K562 (cell line): ENCODE measurements at regions not wholly inside any gene's neighbourhood (a gene's known extent, or its start where the extent isn't known, plus 50 kb on each side); places are given as distances from the start of the nearest gene placed in this dataset.

ENCODE experiments used
- ATAC-seq: fragments of 200-7000 bp; cut with Tn5 transposase; 3 replicates; pipeline ENCODE4 v1.9.1; 2020; ENCODE audit warnings: moderate library complexity
- BruUV-seq: library from RNA; stranded (reverse); fragments of 400-500 nt; replicated peaks from 2 replicates; lab custom pipeline; 2021; lab: Mats Ljungman, UMichigan
- CTCF ChIA-PET: fragments of 300-600 bp; formaldehyde crosslinking; extraction: SDS; loops from one replicate; lab custom pipeline; 2021; ENCODE audit warnings: low intra/inter-chr PET ratio; lab: Yijun Ruan, JAX
- POLR2A ChIA-PET: fragments of 300-600, 350-650 bp; sonication (Branson Sonifier 250); formaldehyde crosslinking; extraction: SDS; loops from one replicate; lab custom pipeline; 2021; ENCODE audit warnings: antibody characterized with exemption, inconsistent platforms; lab: Yijun Ruan, JAX
- DNase-seq, 4 experiments: peaks; one replicate each; pipeline versions ENCODE4 v3.0.0 to v3.0.0-alpha.2; 2011 to 2018; ENCODE audit warnings: low spot score in 3 of 4, mixed read lengths in 3 of 4; ENCODE audit errors: extremely low read depth in 1 of 4
- FAIRE-seq: peaks from 2 replicates; lab custom pipeline; 2011; peaks lifted over from hg19 to GRCh38; lab: Jason Lieb, UNC
- H2AFZ ChIP-seq: 2 replicates; pipeline ENCODE4 v1.6.0; 2011; ENCODE audit warnings: low read depth, low read length, control low read depth, inconsistent platforms
- H3K27ac ChIP-seq: fragments of 200-600 bp; 3 replicates; pipeline ENCODE4 v1.8.0; 2011; ENCODE audit warnings: low read depth, mild to moderate bottlenecking, control low read depth, inconsistent platforms, low read length, moderate library complexity, mixed read lengths; ENCODE audit errors: extremely low read depth
- H3K27me3 ChIP-seq, 2 experiments: fragments of 300-600 bp in 1 of 2; 2 replicates in 1 of 2; 3 replicates in 1 of 2; pipeline versions ENCODE4 v1.6.0 to v1.8.0; 2011; ENCODE audit warnings: inconsistent platforms in 2 of 2, low read length in 2 of 2, mild to moderate bottlenecking in 1 of 2, mixed read lengths in 1 of 2, moderate library complexity in 1 of 2; ENCODE audit not compliant: control insufficient read depth in 2 of 2, insufficient read depth in 2 of 2
- H3K36me3 ChIP-seq: fragments of 300-600 bp; 3 replicates; pipeline ENCODE4 v1.8.0; 2011; ENCODE audit warnings: mild to moderate bottlenecking, low read length, inconsistent platforms; ENCODE audit not compliant: control insufficient read depth, insufficient read depth
- H3K4me1 ChIP-seq, 2 experiments: fragments of 200-600 bp in 1 of 2; replicated peaks in 1 of 2; 2 replicates in 1 of 2; 3 replicates in 1 of 2; pipeline versions ENCODE4 v1.5.1 to v1.8.0; 2011; ENCODE audit warnings: inconsistent platforms in 2 of 2, low read length in 2 of 2, mild to moderate bottlenecking in 1 of 2, mixed read lengths in 1 of 2, moderate library complexity in 1 of 2; ENCODE audit not compliant: control insufficient read depth in 2 of 2, insufficient read depth in 2 of 2
- H3K4me2 ChIP-seq: 2 replicates; pipeline ENCODE4 v1.6.1; 2011; ENCODE audit warnings: low read length, control low read depth, inconsistent platforms, mixed read lengths; ENCODE audit not compliant: insufficient read depth
- H3K4me3 ChIP-seq: fragments of 200-600 bp; sonication (generic), shearing (Covaris generic); 2 replicates; pipeline ENCODE4 v1.5.1; 2016; ENCODE audit warnings: control low read depth, inconsistent platforms
- H3K79me2 ChIP-seq: fragments of 200-600 bp; 3 replicates; pipeline ENCODE4 v1.8.0; 2011; ENCODE audit warnings: low read length, inconsistent platforms; ENCODE audit not compliant: control insufficient read depth, insufficient read depth
- H3K9ac ChIP-seq, 2 experiments: 2 replicates each; pipeline versions ENCODE4 v1.6.0 to v1.6.1; 2011; ENCODE audit warnings: low read depth in 2 of 2, low read length in 2 of 2, control low read depth in 1 of 2, inconsistent platforms in 1 of 2, mild to moderate bottlenecking in 1 of 2, mixed read lengths in 1 of 2; ENCODE audit not compliant: insufficient read depth in 1 of 2
- H3K9me1 ChIP-seq: one replicate; pipeline ENCODE4 v1.6.0; 2011; ENCODE audit warnings: inconsistent platforms, mild to moderate bottlenecking, low read length, moderate library complexity; ENCODE audit not compliant: control insufficient read depth, insufficient read depth
- H3K9me3 ChIP-seq: replicated peaks from 2 replicates; pipeline ENCODE4 v1.5.1; 2011; ENCODE audit warnings: low read depth, low read length, inconsistent platforms; ENCODE audit not compliant: control insufficient read depth, insufficient read depth
- H4K20me1 ChIP-seq: replicated peaks from 2 replicates; pipeline ENCODE4 v1.6.1; 2011; ENCODE audit warnings: low read length, inconsistent platforms, mixed read lengths; ENCODE audit not compliant: control insufficient read depth, insufficient read depth
- DIDO1 ChIP-seq: fragments of 450-650 bp; IDR thresholded peaks from 2 replicates; pipeline ENCODE4 v1.6.1; 2016; ENCODE audit warnings: low read depth, missing biosample characterization, missing genetic modification characterization
- DNMT1 ChIP-seq: fragments of 450-650 bp; IDR thresholded peaks from 2 replicates; pipeline ENCODE4 v1.6.1; 2016; ENCODE audit warnings: antibody characterized with exemption, mild to moderate bottlenecking
- DPF2 ChIP-seq: fragments of 450-650 bp; IDR thresholded peaks from 2 replicates; pipeline ENCODE4 v1.6.1; 2016
- GABPA ChIP-seq: fragments of 200-800 bp; sonication (Bioruptor generic); conservative IDR thresholded peaks from 2 replicates; pipeline ENCODE4 v1.6.1; 2016; ENCODE audit warnings: low read depth, missing genetic modification characterization, missing compliant biosample characterization
- HNRNPK ChIP-seq: fragments of 200-400 bp; formaldehyde crosslinking; IDR thresholded peaks from one replicate; pipeline ENCODE4 v1.6.1; 2018; ENCODE audit warnings: mild to moderate bottlenecking, low read depth, low read length; ENCODE audit not compliant: poor library complexity, severe bottlenecking
- MYC ChIP-seq, 2 experiments: fragments of 250-450 bp in 1 of 2; sonication (Bioruptor Pico) in 1 of 2; IDR thresholded peaks; 2 replicates each; pipeline versions ENCODE4 v1.5.1 to v1.6.1; 2012 to 2021; ENCODE audit warnings: low read depth in 2 of 2, borderline replicate concordance in 1 of 2, improper control_type of control experiment in 1 of 2, low read length in 1 of 2, mild to moderate bottlenecking in 1 of 2, moderate library complexity in 1 of 2
- NFE2L1 ChIP-seq: fragments of 450-650 bp; IDR thresholded peaks from 2 replicates; pipeline ENCODE4 v1.6.1; 2016; ENCODE audit warnings: missing genetic modification characterization, low read depth, mild to moderate bottlenecking, missing compliant biosample characterization, moderate library complexity, borderline replicate concordance
- SMAD1 ChIP-seq: fragments of 150-350 bp; IDR thresholded peaks from 2 replicates; pipeline ENCODE4 v1.6.1; 2014; ENCODE audit warnings: low read length, low read depth; ENCODE audit not compliant: partially characterized antibody
- ZNF586 ChIP-seq: fragments of 450-650 bp; formaldehyde crosslinking; conservative IDR thresholded peaks from 2 replicates; pipeline ENCODE4 v1.4.0; 2020; ENCODE audit warnings: mild to moderate bottlenecking, moderate library complexity
- WGBS: fragments of 100-300 bp; shearing (Covaris generic); methylation state at CpG from one replicate; pipeline ENCODE4 v1.1.6; 2016; ENCODE audit warnings: low coverage, mixed read lengths; ENCODE audit not compliant: insufficient coverage; ENCODE audit errors: missing lambda C conversion rate; 5-methylcytosine and 5-hydroxymethylcytosine counted together
- in situ Hi-C: fragments of 300-500 bp; cut with MboI; formaldehyde crosslinking; loops from 4 replicates; pipeline ENCODE4 v1.15.0; 2018; ENCODE audit warnings: inconsistent platforms, mixed read lengths
- intact Hi-C: fragments of 100-400 bp; cut with micrococcal nuclease; formaldehyde crosslinking; loops from 2 replicates; pipeline ENCODE4 v1.14.2; 2022

DNA sequence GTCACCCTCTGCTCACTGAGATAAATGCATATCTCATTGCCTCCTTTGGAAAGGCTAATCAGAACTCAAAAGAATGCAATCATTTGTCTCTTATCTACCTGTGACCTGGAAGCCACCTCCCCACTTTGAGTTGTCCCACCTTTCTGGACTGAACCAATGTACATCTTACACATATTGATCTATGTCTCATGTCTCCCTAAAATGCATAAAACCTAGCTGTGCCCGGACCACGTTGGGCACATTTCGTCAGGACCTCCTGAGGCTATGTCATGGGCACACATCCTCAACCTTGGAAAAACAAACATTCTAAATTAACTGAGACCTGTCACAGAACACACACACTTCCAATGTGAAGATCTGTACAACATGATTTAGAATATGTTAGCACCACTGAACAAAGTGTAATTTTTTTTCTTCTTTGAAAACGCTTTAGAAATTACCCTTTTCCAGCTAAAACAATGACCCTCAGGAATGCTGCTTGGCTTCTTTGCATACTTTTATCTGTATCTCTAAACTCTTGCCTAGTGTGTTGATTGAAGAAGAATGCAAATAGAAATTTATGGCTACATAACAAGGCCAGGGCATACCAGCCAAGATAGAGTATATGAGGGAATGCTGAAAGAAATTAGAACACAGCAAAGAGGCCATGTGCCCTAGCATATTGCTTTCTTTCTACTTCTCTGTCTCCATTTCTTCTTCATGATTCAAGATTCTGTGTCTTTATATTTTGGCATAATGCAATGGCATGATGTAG, 84.6 kb upstream of the DST start:
- TF ChIP-seq ZNF586 (CRISPR knock-in tag) (no peak), SMAD1 (no peak), HNRNPK (no peak), DNMT1 (no peak), DPF2 (no peak), DIDO1 (tag) (no peak), NFE2L1 (no peak), GABPA (tag) (no peak), MYC (IDR thresholded peaks at IDR 0.05; ENCODE audit: low read depth, low read length) (no peak), MYC (CRISPR knock-in tag; IDR thresholded peaks at IDR 0.05; ENCODE audit: borderline replicate concordance, low read depth) (no peak)
- WGBS: 20% methylated on average over 4 of the region's 4 CpGs
- Histone ChIP-seq H3K4me1 (no peaks in the 10 kb centered on the region), H3K9ac (no peak overlapping the region), H3K79me2 (no peaks in the 10 kb centered on the region), H3K9me1 (no peaks in the 10 kb centered on the region), H4K20me1 (no peaks in the 10 kb centered on the region), H3K9me3 (no peaks in the 10 kb centered on the region), H2AFZ (no peak overlapping the region), H3K27ac (no peak overlapping the region), H3K4me2 (no peak overlapping the region), H3K36me3 (no peaks in the 10 kb centered on the region), H3K4me3 (no peak overlapping the region), H3K27me3 (no peaks in the 10 kb centered on the region)
- no peak for FAIRE-seq
- intact Hi-C loops: no loop called here
- ATAC-seq: no peak
- no peak for DNase-seq
- CTCF ChIA-PET: no interaction called here
- POLR2A ChIA-PET: interaction anchor here (1.2 kb wide), 1 partner anchor 11 kb away, joined by 4 read pairs; no protein-coding TSS in a partner anchor
- BruUV-seq: no TSS peak
- in situ Hi-C loops: no loop called here
